Hematopoietic multipotent progenitor cell treated with erythropoietin and hydrocortisone succinate and interleukin-3 and kit ligand, for 8 days (in vitro differentiated cells): ENCODE measurements at regions not wholly inside any gene's neighbourhood (a gene's known extent, or its start where the extent isn't known, plus 50 kb on each side); places are given as distances from the start of the nearest gene placed in this dataset.
"Not testable (repeated sequence)": the region's sequence is repeated elsewhere in the genome, so short reads cannot be mapped to it uniquely, and the experiment has no call there.

Experiments
- DNase-seq: peaks from one replicate; pipeline ENCODE4 v3.0.0-alpha.2; 2015

DNA sequence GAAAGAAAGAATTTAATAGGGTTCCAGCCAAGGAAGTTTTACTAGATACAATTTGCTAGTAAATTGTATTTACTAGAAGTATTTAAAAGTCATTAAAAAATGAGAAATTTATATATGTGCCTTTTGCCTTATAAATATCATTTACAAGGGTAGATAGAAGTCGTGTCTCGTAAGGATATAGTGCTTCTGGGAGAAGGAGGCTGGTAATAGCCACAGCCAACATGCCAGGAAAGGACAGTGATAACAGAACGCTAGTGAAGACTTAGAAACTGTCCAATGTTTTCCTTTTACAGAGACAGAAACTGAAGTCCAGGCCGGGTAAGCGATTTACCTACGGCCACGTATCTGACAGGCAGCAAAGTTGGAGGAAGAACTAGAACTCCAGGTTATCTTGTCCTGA lies 113.5 kb upstream of the LRRN1 start:
- DNase-seq = no peak

DNA sequence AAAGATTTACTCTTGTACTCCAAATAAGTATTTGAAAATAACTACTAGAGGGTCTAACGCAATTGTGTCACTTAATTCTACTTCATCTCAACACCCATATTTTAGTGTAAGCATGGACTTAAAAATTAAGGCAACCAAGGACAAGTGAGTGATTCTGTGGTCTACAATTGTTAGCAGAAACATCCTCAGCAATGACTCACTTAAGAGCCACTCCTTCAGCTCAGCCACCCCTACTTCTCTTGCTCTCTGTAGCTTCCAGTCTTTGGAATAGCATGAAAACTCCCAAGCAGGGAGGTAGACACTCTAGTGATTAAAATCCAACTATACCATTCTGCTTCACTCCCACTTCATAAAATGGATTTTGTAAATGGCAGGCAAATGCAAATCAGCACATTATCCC lies 116.0 kb upstream of the LRRN1 start:
- no peak for DNase-seq

DNA sequence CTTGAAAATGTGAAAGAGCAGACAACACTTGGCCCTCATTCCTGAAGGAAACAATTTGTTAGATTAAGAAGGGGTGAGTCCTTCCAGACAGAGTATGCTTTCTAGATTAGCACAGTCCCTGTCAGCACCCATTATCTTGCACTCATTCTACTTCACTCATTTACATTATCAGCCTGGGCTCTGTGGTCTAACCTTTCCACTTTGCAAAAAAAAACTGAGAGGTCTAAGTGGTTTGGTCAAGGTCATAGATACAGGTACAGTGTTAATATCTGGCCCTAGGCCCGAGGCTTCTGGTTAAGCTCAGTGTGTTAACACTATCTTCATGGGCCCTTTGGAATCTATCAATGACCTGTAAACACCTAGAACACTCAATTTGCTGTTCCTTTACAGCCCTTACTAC lies 123.4 kb upstream of the LRRN1 start:
- no peak for DNase-seq

GRCh38 chr3:3675186-3675585 lies 124.0 kb upstream of the LRRN1 start:
- no peak for DNase-seq

GRCh38 chr3:3666664-3667063 lies 132.6 kb upstream of the LRRN1 start:
- no peak for DNase-seq

- no peak for DNase-seq
These were observed 133.1 kb upstream of the LRRN1 start for GRCh38 chr3:3665961-3666640.

DNA sequence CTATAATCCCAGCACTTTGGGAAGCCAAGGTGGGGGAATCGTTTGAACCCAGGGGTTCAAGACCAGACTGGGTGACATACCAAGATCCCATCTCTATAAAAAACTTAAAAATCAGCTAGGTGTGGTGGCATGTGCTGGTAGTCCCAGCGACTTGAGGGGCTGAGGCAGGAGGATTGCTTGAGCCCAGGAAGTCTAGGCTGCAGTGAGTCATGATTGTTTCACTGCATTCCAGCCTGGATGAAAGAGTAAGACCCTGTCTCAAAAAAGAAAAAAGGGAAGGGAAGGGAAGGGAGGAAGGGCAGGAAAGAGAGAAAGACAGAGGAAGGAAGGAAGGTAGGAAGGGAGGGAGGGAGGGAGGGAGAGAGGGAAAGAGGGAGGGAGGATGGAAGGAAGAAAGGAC lies 133.7 kb upstream of the LRRN1 start:
- DNase-seq = no peak

DNA sequence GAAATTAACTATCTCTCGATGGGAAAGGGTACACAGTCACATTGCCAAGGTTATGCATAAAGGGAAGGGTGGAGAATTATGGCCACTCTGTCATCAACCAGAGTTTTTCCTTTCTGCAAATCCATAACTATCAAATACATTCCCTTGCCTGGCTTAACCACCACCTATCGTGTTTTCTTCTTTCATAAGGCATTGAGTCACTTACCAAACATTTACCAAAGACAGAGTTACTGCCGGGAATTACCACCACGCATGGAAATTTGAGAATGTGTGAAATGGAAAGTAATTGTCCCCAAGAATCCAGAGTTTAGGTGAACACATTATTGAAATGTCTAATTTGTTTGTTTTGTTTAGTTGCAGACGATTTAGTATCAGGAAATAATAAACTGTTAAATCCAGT lies 134.3 kb upstream of the LRRN1 start:
- DNase-seq = no peak

GRCh38 chr3:3662610-3663009 lies 136.6 kb upstream of the LRRN1 start:
- no peak for DNase-seq

- DNase-seq = no peak
These were observed 144.3 kb upstream of the LRRN1 start for GRCh38 chr3:3654916-3655315.

DNA sequence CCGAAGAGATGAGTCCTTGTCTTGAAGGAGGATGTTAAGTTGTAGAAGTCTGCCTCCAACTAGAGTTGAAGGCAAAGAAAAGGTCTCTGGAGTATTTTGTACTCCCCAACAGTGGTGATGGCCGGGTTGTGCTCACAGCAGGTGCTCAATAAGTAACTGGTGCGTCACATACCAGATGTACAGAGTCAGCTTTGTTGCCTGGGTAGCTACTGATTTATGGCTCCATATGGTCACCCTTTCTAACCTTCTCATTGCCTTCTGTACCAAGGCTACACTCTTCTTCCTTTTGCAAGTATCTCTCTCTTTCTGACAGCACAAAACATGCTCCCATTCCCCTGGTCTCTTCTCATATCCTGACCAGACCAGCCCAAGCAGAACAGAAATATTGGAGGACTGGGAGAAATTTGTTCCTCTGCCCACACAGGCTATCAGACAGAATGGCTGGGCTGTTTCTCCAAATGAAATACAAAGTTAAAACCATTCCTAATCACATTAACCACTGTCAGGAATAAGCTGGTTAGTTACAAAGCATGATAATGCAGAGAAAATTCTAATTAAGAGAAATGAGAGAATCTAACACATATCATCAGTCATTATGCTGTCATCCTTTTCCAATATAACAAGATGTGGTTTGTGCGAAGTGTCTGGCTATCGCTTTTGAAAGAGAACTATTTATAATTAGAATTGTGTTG lies 150.1 kb upstream of the LRRN1 start:
- DNase-seq = no peak

- no peak for DNase-seq
These were observed 152.3 kb upstream of the LRRN1 start for GRCh38 chr3:3646934-3647333.

DNA sequence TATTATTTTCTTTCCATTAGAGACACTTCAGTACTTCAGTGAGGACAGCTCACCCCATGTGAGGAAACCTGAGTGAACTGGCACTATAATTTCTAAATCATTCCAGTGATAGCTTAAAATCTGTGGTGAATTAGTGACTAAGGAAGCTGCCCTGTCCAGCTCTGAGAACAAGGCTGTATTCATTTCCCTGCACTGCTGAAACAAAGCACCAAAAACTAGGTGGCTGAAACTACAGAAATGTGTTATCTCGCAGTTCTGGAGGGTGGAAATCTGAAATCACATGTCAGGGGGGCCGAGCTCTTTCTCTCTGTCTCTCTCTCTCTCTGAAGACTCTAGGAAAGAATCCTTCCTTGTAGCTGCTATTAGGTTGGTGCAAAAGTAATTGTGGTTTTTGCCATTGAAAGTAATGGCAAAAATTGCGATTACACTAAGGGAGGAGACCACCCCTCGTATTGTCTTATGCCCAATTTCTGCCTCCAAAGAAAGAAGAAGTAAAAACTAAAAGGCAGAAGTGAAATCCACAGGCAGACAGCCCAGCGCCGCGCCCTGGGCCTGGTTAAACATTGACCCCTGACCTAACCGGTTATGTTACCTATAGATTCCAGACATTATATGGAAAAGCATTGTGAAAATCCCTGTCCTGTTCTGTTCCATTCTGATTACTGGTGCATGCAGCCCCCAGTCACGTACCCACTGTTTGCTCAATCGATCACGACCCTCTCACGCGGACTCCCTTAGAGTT lies 153.0 kb upstream of the LRRN1 start:
- not testable (repeated sequence) for DNase-seq

DNA sequence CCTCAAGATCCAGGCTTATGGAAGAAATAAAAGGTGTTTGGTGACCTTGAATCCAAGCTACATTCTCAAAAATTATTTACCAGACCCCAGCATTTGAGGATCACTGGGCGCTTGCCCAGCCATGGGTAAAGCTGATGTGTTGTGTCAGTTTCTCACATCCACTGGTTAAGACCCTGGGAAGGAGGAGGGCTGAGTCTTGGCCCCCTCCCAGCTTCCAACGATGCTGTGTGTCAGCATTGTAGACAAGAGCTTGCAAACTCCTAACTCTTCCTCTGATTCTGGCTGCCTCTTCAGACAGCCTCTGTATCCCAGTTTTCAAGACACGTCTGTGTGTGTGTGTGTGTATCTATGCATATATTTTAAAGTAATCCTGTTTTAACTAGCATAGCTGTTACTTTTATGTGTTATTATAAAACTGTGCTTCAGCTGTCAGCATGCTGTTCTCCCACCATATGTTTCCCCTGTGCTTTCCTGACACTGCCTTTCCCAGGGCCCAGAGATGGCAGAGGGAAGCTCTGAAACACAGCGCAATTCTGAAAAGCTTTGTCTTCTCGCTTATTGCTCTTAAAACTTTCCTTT lies 157.3 kb upstream of the LRRN1 start:
- no peak for DNase-seq

- DNase-seq = no peak
These were observed 160.2 kb upstream of the LRRN1 start for GRCh38 chr3:3639078-3639477.

DNA sequence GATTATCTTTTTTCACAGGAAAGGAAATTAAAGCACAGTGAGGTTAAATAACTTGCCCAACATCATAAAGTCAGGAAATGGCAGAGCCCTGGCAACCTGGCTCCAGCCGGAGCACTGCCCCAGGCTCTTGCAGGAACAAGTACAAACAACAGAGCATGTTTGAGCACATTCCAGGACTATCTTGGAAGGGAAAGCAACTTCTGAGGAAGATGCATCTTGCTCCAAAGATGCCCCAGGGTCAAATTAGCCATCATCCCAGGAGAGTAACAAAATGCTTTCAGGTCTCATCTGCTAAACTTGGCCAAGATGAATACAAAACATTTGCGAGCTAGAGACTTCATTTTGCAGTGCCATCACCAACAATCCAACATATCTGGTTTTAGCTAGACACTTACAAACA lies 162.4 kb upstream of the LRRN1 start:
- DNase-seq = no peak

DNA sequence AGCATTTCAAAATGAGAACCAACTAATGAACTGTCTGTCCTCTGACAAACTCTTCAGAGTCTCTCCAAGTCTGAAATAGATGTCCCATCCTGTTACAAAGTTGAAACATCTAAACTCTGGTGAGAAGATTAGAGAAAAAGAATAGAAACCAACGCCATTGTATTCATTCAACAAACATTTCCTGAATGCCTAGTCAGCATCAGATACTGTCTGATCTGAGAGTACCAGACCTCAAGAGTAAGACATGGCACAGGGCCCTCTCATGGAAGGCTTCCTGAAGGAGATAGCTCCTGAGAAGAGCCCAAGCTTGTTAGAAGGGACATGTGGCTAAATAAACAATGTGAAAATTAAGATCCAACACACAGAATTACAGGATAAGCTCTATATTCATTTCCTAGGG lies 164.1 kb upstream of the LRRN1 start:
- no peak for DNase-seq

DNA sequence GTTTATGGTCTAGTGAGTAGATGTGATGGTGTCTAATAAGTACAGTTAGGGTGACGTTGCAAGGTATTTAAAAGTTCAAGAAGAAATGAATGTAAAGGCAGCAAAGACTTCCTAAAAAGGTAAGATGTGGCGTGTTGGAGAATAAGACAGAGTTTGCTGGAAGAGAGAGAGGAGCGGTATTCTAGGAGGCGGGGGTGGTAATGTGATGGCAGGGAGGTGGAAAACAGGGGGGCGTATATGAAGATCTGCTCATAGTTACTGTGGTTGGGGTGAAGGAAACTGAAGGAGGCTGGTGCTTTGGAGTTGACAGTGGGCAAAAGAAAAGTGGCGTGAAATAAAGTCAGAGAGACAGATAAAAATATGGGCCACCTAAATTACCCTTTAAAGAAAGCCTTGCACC lies 164.9 kb upstream of the LRRN1 start:
- no peak for DNase-seq

- DNase-seq = no peak
These were observed 165.5 kb upstream of the LRRN1 start for GRCh38 chr3:3633761-3634160.

DNA sequence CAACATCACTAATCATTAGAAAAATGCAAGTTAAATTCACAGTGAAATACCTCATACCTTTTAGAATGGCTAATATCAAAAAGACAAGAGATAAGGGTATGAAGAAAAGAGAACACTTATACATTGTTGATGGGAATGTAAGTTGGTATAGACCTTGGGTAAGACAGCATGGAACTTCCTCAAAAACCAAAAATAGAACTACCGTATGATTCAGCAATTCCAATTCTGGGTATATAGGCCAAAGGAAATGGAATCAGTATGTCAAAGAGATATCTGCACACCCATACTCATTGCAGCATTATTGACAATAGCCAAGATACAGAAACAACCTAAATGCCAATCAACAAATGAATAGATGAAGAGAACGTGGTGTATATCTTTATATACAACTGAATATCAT lies 166.8 kb upstream of the LRRN1 start:
- DNase-seq = peak; percentile 25

- no peak for DNase-seq
These were observed 168.1 kb upstream of the LRRN1 start for GRCh38 chr3:3631114-3631513.

DNA sequence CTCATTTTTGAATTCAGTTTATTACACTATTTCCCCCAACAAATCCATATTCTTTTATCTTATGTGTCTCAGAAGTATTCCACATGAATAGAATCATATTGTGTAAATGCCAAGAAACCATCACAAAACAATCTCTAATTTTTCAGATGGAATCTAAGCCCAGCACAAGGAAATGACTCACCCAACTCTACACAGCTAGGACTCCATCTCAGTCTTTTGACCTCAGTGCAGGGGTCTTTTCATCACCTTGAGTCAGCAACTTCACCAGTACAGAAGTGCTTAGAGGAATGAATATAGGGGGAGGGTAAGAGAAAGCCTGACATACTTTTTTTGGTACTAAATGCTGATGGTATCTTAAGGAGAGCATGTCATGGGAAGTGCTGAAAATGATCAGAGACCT lies 169.3 kb upstream of the LRRN1 start:
- no peak for DNase-seq

GRCh38 chr3:3628676-3629328 lies 170.4 kb upstream of the LRRN1 start:
- DNase-seq = no peak
